ENCODE measurements at regions not wholly inside any gene's neighbourhood (a gene's known extent, or its start where the extent isn't known, plus 50 kb on each side); places are given as distances from the start of the nearest gene placed in this dataset.

- H3K4me3 Mint-ChIP-seq, result no peak overlapping the region
- no peaks in the 10 kb centered on the region for H3K36me3 Mint-ChIP-seq (ENCODE audit: low read depth)
- H3K27ac Mint-ChIP-seq, result no peak overlapping the region
- H3K27me3 Mint-ChIP-seq, result no peaks in the 10 kb centered on the region
- no peak for DNase-seq
- intact Hi-C loops (cut with micrococcal nuclease), result no loop called here
- H3K4me1 Mint-ChIP-seq, result no peaks in the 10 kb centered on the region
- H3K9me3 Mint-ChIP-seq, result peaks cover 7% of the 10 kb centered on the region
These were observed 76.2 kb upstream of the COL5A2 start for GRCh38 chr2:189255711-189256110.

DNA sequence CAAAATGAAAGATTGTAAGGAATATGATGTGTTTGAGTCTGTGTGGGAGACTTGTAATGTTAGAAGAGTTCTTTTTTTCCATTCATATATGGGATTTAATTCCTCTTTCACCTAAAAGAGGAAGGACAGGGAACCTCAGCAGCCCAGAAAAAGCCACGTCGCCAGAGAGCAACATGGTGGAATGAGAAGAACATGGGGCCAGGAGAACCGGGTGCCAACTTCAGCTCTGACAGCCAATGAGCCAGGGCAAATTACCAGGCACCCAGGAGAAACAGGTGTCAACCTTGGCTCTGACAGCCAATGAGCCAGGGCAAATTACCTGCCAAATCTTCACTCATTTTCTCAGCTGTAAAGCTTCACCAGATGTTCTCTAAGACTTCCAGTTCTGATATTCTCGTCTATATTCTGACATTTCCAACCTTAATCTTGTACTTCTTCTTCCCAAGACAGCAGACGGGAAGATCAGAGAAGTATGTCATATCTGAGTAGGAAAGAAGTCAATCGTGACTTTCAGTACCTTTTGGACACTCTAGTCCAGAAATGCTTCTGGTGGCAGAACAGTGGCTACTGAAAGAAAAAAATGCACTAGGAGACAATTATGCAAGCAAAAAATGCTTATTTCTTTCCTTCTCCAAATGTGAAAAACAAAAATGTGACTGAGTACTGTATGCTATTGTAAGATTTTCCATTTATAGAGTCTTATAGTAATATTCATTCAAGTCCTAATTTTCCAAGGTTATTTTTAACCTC, 79.2 kb upstream of the COL5A2 start:
- DNase-seq, result no peak
- intact Hi-C loops (cut with micrococcal nuclease), result no loop called here
- Mint-ChIP-seq H3K9me3 (no peaks in the 10 kb centered on the region), H3K4me3 (no peak overlapping the region), H3K4me1 (no peaks in the 10 kb centered on the region), H3K27me3 (no peaks in the 10 kb centered on the region), H3K27ac (no peak overlapping the region), H3K36me3 (ENCODE audit: low read depth) (no peaks in the 10 kb centered on the region)

DNA sequence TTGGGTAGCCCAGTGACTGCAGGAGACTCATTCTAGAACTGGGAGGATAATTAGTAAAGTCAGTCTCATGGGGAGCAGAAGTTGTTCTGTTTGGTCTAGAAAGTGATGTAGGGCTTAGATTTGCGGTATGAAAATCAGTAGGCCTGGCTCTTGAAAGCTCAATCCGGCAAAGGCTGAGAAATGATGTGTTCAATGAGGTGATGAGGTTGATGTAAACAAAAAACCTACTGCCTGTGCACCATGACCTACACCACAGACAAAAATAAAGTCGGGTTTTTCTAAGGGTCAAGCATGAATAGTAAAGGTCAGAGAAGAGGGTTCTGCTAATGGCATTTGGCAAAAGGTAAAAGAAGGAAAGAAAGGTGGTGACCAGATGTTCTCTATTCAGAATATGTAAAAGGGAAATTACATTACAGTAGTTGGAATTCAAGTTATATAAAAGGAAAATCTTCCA, 80.8 kb upstream of the COL5A2 start:
- Mint-ChIP-seq H3K4me1 (no peaks in the 10 kb centered on the region), H3K4me3 (no peak overlapping the region), H3K36me3 (ENCODE audit: low read depth) (no peaks in the 10 kb centered on the region), H3K27me3 (no peaks in the 10 kb centered on the region), H3K9me3 (no peaks in the 10 kb centered on the region), H3K27ac (no peak overlapping the region)
- intact Hi-C loops (cut with micrococcal nuclease), result no loop called here
- DNase-seq, result no peak

GRCh38 chr2:189261431-189261841, 81.9 kb upstream of the COL5A2 start:
- no peak overlapping the region for H3K4me3 Mint-ChIP-seq
- H3K9me3 Mint-ChIP-seq, result no peaks in the 10 kb centered on the region
- DNase-seq, result no peak
- no peak overlapping the region for H3K27ac Mint-ChIP-seq
- intact Hi-C loops (cut with micrococcal nuclease), result no loop called here
- no peaks in the 10 kb centered on the region for H3K27me3 Mint-ChIP-seq
- H3K36me3 Mint-ChIP-seq (ENCODE audit: low read depth), result no peaks in the 10 kb centered on the region
- H3K4me1 Mint-ChIP-seq, result no peaks in the 10 kb centered on the region

DNA sequence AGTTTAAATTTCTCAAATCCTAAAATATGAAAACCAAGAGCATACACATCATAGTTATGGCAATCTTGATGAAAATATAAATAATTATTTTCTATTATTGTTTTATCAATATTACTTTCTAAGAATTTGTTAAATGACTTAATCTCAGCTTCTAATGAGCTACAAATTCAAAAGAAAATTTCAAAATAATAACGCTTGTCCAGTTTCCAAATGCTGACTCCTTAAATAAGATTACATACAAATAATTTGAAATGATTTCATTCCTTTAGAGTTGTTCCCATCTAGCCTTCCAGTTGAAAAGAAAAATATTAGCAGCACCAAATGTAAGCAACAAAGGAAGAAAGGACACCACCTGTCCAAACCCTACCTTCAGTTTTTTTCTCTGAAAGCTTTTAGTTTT, 82.4 kb upstream of the COL5A2 start:
- DNase-seq, result no peak
- Mint-ChIP-seq H3K27me3 (no peaks in the 10 kb centered on the region), H3K36me3 (ENCODE audit: low read depth) (no peaks in the 10 kb centered on the region), H3K4me3 (no peak overlapping the region), H3K27ac (no peak overlapping the region), H3K9me3 (no peaks in the 10 kb centered on the region), H3K4me1 (no peaks in the 10 kb centered on the region)
- intact Hi-C loops (cut with micrococcal nuclease), result no loop called here

DNA sequence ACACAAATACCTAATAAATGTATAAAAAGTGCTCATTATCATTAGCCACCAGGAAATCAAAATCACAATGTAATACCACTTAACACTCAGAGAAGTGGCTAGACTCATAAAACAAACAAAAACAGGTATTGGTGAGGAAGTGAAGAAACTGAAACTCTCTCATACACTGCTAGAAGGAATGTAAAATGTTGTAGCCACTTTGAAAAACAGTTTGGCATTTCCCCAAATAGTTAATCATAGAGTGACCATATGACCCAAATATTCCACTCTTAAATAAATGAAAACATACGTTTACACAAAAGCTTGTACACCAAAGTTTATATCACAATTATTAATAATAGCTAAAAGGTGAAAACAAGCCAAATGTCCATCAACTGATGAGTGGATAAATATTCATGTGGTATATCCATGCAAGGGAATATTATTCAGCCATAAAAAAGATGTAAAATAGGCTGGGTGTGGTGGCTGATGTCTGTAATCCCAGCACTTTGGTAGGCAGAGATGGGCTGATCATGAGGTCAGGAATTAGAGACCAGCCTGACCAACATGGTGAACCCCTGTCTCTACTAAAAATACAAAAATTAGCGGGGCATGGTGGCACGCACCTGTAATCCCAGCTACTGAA, 86.2 kb upstream of the COL5A2 start:
- Mint-ChIP-seq H3K4me1 (no peaks in the 10 kb centered on the region), H3K36me3 (ENCODE audit: low read depth) (no peaks in the 10 kb centered on the region), H3K4me3 (no peak overlapping the region), H3K27me3 (no peaks in the 10 kb centered on the region), H3K27ac (no peak overlapping the region), H3K9me3 (peaks cover 5% of the 10 kb centered on the region)
- DNase-seq, result no peak
- intact Hi-C loops (cut with micrococcal nuclease), result no loop called here

- intact Hi-C loops (cut with micrococcal nuclease), result no loop called here
- Mint-ChIP-seq H3K27ac (no peak overlapping the region), H3K36me3 (ENCODE audit: low read depth) (no peaks in the 10 kb centered on the region), H3K9me3 (peaks cover 11% of the 10 kb centered on the region), H3K4me1 (no peaks in the 10 kb centered on the region), H3K4me3 (no peak overlapping the region), H3K27me3 (no peaks in the 10 kb centered on the region)
- no peak for DNase-seq
These were observed 87.9 kb upstream of the COL5A2 start for GRCh38 chr2:189267491-189267890.

DNA sequence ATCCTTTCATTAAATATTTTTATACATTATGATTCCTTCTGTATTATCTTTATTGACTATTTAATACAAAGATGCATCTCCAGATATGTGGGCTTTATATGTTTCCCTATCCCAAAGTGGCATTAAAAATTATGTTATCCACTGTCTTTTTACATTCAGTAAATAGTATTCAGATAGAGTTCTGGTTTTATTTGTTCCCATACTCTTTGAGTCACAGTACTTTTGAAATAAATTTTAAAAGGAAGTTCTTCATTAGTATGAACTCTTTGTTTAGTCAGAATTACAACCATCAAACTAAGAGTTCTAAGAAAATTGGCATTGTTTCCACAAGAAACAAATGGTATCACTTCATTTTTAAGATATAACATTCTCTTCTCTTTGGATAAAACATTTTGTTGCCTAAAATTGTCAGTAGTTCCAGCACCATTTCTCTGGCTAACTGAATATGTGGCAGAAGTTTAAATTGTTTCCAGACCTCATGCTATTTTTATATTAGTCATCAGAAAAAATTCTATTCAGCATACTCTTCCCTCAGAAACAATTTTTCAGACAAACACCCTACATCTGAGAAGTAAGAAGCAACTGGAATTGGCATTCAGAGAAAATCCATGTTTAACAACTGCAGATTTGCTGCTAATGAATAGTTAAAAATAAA, 88.5 kb upstream of the COL5A2 start:
- intact Hi-C loops (cut with micrococcal nuclease), result no loop called here
- no peak overlapping the region for H3K27ac Mint-ChIP-seq
- DNase-seq, result no peak
- H3K36me3 Mint-ChIP-seq (ENCODE audit: low read depth), result no peaks in the 10 kb centered on the region
- no peaks in the 10 kb centered on the region for H3K4me1 Mint-ChIP-seq
- H3K4me3 Mint-ChIP-seq, result no peak overlapping the region
- H3K27me3 Mint-ChIP-seq, result no peaks in the 10 kb centered on the region
- peaks cover 11% of the 10 kb centered on the region for H3K9me3 Mint-ChIP-seq

GRCh38 chr2:189268763-189269162, 89.2 kb upstream of the COL5A2 start:
- H3K9me3 Mint-ChIP-seq, result peaks cover 11% of the 10 kb centered on the region
- H3K4me3 Mint-ChIP-seq, result no peak overlapping the region
- no peak overlapping the region for H3K27ac Mint-ChIP-seq
- no peaks in the 10 kb centered on the region for H3K36me3 Mint-ChIP-seq (ENCODE audit: low read depth)
- no peaks in the 10 kb centered on the region for H3K4me1 Mint-ChIP-seq
- H3K27me3 Mint-ChIP-seq, result no peaks in the 10 kb centered on the region
- no peak for DNase-seq
- intact Hi-C loops (cut with micrococcal nuclease), result no loop called here

GRCh38 chr2:189273734-189274133, 94.2 kb upstream of the COL5A2 start:
- Mint-ChIP-seq H3K27ac (no peak overlapping the region), H3K36me3 (ENCODE audit: low read depth) (no peaks in the 10 kb centered on the region), H3K4me1 (no peaks in the 10 kb centered on the region), H3K4me3 (no peak overlapping the region), H3K27me3 (no peaks in the 10 kb centered on the region), H3K9me3 (peaks cover 11% of the 10 kb centered on the region)
- DNase-seq, result no peak
- intact Hi-C loops (cut with micrococcal nuclease), result no loop called here

DNA sequence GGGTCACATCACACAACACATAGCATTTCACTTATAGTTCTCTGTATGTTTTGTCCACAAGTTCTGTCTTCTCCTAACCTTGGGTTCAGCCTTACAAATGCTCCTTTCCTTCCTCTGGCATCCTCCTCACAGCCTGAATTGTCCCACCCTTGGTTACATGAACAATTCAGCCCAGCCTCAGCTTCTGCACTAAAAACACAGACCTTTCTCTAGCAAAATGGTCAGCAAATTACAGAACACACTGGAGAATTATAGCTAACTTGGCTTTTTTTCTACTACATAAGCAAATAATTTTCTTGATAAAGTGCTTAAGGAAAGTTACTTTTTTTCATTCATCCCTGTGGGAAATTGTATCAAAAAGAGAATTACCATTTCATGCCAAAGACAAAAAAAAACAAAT, 94.8 kb upstream of the COL5A2 start:
- peaks cover 11% of the 10 kb centered on the region for H3K9me3 Mint-ChIP-seq
- H3K4me3 Mint-ChIP-seq, result no peak overlapping the region
- no peaks in the 10 kb centered on the region for H3K36me3 Mint-ChIP-seq (ENCODE audit: low read depth)
- H3K27me3 Mint-ChIP-seq, result no peaks in the 10 kb centered on the region
- intact Hi-C loops (cut with micrococcal nuclease), result no loop called here
- H3K4me1 Mint-ChIP-seq, result no peaks in the 10 kb centered on the region
- no peak for DNase-seq
- H3K27ac Mint-ChIP-seq, result no peak overlapping the region

GRCh38 chr2:189276277-189276676, 96.7 kb upstream of the COL5A2 start:
- intact Hi-C loops (cut with micrococcal nuclease), result no loop called here
- H3K4me1 Mint-ChIP-seq, result no peaks in the 10 kb centered on the region
- H3K27me3 Mint-ChIP-seq, result no peaks in the 10 kb centered on the region
- H3K4me3 Mint-ChIP-seq, result no peak overlapping the region
- no peak overlapping the region for H3K27ac Mint-ChIP-seq
- peaks cover 6% of the 10 kb centered on the region for H3K9me3 Mint-ChIP-seq
- no peaks in the 10 kb centered on the region for H3K36me3 Mint-ChIP-seq (ENCODE audit: low read depth)
- DNase-seq, result no peak

GRCh38 chr2:189281201-189281600, 101.6 kb upstream of the COL5A2 start:
- intact Hi-C loops (cut with micrococcal nuclease), result no loop called here
- H3K36me3 Mint-ChIP-seq (ENCODE audit: low read depth), result no peaks in the 10 kb centered on the region
- H3K9me3 Mint-ChIP-seq, result no peaks in the 10 kb centered on the region
- H3K27ac Mint-ChIP-seq, result no peak overlapping the region
- H3K4me3 Mint-ChIP-seq, result no peak overlapping the region
- DNase-seq, result no peak
- H3K27me3 Mint-ChIP-seq, result no peaks in the 10 kb centered on the region
- H3K4me1 Mint-ChIP-seq, result peaks cover 8% of the 10 kb centered on the region

DNA sequence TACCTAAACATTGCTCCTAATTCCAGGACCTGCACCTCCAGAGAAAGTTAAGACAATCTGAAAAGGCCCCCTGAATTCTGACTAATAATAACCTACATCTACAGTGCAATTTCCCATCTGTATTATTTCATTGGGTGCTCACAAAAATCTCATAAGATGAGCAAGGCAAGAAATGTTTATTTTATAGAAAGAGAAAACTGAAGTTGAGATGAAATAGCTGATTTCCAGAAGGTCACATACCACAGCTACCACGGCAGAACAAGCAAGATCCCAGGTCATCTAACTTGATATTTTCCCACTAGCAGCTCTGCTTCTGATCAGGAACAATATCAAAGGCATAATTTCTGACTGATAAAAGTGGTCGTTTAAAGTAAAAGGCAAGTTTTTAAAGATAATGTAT, 105.8 kb upstream of the COL5A2 start:
- no peak overlapping the region for H3K4me3 Mint-ChIP-seq
- intact Hi-C loops (cut with micrococcal nuclease), result loop anchor here (5.0 kb wide), 3 partner anchors 73 to 763 kb away; no protein-coding TSS in a partner anchor
- peaks cover 15% of the 10 kb centered on the region for H3K4me1 Mint-ChIP-seq
- H3K36me3 Mint-ChIP-seq (ENCODE audit: low read depth), result peaks cover under 1% of the 10 kb centered on the region
- no peak overlapping the region for H3K27ac Mint-ChIP-seq
- no peak for DNase-seq
- H3K27me3 Mint-ChIP-seq, result no peaks in the 10 kb centered on the region
- H3K9me3 Mint-ChIP-seq, result no peaks in the 10 kb centered on the region
